GM18907 (cell line): ENCODE measurements at regions not wholly inside any gene's neighbourhood (a gene's known extent, or its start where the extent isn't known, plus 50 kb on each side); places are given as distances from the start of the nearest gene placed in this dataset.
"Not testable (repeated sequence)": the region's sequence is repeated elsewhere in the genome, so short reads cannot be mapped to it uniquely, and the experiment has no call there.

Experiments
- ATAC-seq: cut with Tn5 transposase; IDR thresholded peaks from one replicate; pipeline ENCODE4 v1.9.1; 2021; ENCODE audit warnings: mild to moderate bottlenecking, moderate library complexity; ENCODE audit not compliant: unreplicated experiment

- no peak for ATAC-seq
These were observed 132.8 kb upstream of the RAP1B start for GRCh38 chr12:68477906-68478305.

- ATAC-seq: no peak
These were observed 132.0 kb upstream of the RAP1B start for GRCh38 chr12:68478516-68479260.

GRCh38 chr12:68479261-68479895 lies 131.3 kb upstream of the RAP1B start:
- no peak for ATAC-seq

GRCh38 chr12:68479896-68480291 lies 130.8 kb upstream of the RAP1B start:
- ATAC-seq: no peak

- no peak for ATAC-seq
These were observed 130.2 kb upstream of the RAP1B start for GRCh38 chr12:68480526-68480925.

- ATAC-seq: peak; percentile 59
These were observed 129.3 kb upstream of the RAP1B start for GRCh38 chr12:68481181-68481941.

- ATAC-seq: no peak
These were observed 128.7 kb upstream of the RAP1B start for GRCh38 chr12:68482014-68482413.

GRCh38 chr12:68482660-68483059 lies 128.0 kb upstream of the RAP1B start:
- peak; percentile 57 for ATAC-seq

GRCh38 chr12:68483592-68484383 lies 126.9 kb upstream of the RAP1B start:
- no peak for ATAC-seq

GRCh38 chr12:68484578-68484977 lies 126.1 kb upstream of the RAP1B start:
- ATAC-seq: not testable (repeated sequence)

- not testable (repeated sequence) for ATAC-seq
These were observed 124.2 kb upstream of the RAP1B start for GRCh38 chr12:68486449-68486848.

- no peak for ATAC-seq
These were observed 122.9 kb upstream of the RAP1B start for GRCh38 chr12:68487721-68488309.

- ATAC-seq: no peak
These were observed 121.4 kb upstream of the RAP1B start for GRCh38 chr12:68489273-68489672.

- no peak for ATAC-seq
These were observed 120.2 kb upstream of the RAP1B start for GRCh38 chr12:68490476-68490875.

GRCh38 chr12:68491204-68491960 lies 119.3 kb upstream of the RAP1B start:
- ATAC-seq: no peak

GRCh38 chr12:68495336-68496070 lies 115.2 kb upstream of the RAP1B start:
- no peak for ATAC-seq

GRCh38 chr12:68497107-68497506 lies 113.6 kb upstream of the RAP1B start:
- ATAC-seq: no peak

GRCh38 chr12:68497702-68498101 lies 113.0 kb upstream of the RAP1B start:
- ATAC-seq: no peak

GRCh38 chr12:68498736-68499135 lies 112.0 kb upstream of the RAP1B start:
- ATAC-seq: no peak
